Hepatocyte (in vitro differentiated cells): ENCODE measurements at regions not wholly inside any gene's neighbourhood (a gene's known extent, or its start where the extent isn't known, plus 50 kb on each side); places are given as distances from the start of the nearest gene placed in this dataset.

Experiments used
- DNase-seq: peaks from one replicate; pipeline ENCODE4 v3.0.0-alpha.2; 2016; ENCODE audit warnings: low spot score
- H2AFZ ChIP-seq: fragments of 200-600 bp; sonication (generic); 2 replicates; pipeline ENCODE4 v1.6.0; 2016; ENCODE audit warnings: antibody characterized with exemption, mild to moderate bottlenecking
- H3K27ac ChIP-seq: fragments of 200-600 bp; sonication (generic); 2 replicates; pipeline ENCODE4 v1.5.1; 2016; ENCODE audit warnings: mild to moderate bottlenecking
- H3K27me3 ChIP-seq: fragments of 200-600 bp; sonication (generic); 2 replicates; pipeline ENCODE4 v1.6.1; 2016
- H3K36me3 ChIP-seq: fragments of 200-600 bp; sonication (generic); replicated peaks from 2 replicates; pipeline ENCODE4 v1.5.1; 2016; ENCODE audit warnings: low read depth; ENCODE audit not compliant: insufficient read depth
- H3K4me1 ChIP-seq: fragments of 200-600 bp; sonication (generic); 2 replicates; pipeline ENCODE4 v1.5.1; 2016; ENCODE audit warnings: mild to moderate bottlenecking, moderate library complexity; ENCODE audit not compliant: insufficient read depth
- H3K4me2 ChIP-seq: fragments of 200-600 bp; sonication (generic); 2 replicates; pipeline ENCODE4 v1.6.0; 2016
- H3K4me3 ChIP-seq: fragments of 200-600 bp; sonication (generic); 2 replicates; pipeline ENCODE4 v1.5.1; 2016; ENCODE audit warnings: mild to moderate bottlenecking
- H3K79me2 ChIP-seq: fragments of 200-600 bp; sonication (generic); 2 replicates; pipeline ENCODE4 v1.6.0; 2017; ENCODE audit warnings: mild to moderate bottlenecking
- H3K9me2 ChIP-seq: fragments of 200-600 bp; sonication (generic); replicated peaks from 2 replicates; pipeline ENCODE4 v1.6.0; 2017; ENCODE audit warnings: mild to moderate bottlenecking; ENCODE audit not compliant: insufficient read depth
- H3K9me3 ChIP-seq: fragments of 200-600 bp; sonication (generic); 2 replicates; pipeline ENCODE4 v1.5.1; 2016; ENCODE audit warnings: low read depth, mild to moderate bottlenecking
- H4K20me1 ChIP-seq: fragments of 200-600 bp; sonication (generic); 2 replicates; pipeline ENCODE4 v1.6.0; 2016; ENCODE audit warnings: mild to moderate bottlenecking; ENCODE audit not compliant: insufficient read depth, poor library complexity, severe bottlenecking
- CTCF ChIP-seq: fragments of 200-600 bp; sonication (generic); IDR thresholded peaks from 2 replicates; pipeline ENCODE4 v1.5.1; 2016; ENCODE audit warnings: antibody characterized with exemption, mild to moderate bottlenecking; ENCODE audit not compliant: poor library complexity
- EZH2 ChIP-seq: fragments of 200-600 bp; sonication (generic); IDR thresholded peaks from 2 replicates; pipeline ENCODE4 v1.6.1; 2016; ENCODE audit warnings: antibody characterized with exemption, mild to moderate bottlenecking, borderline replicate concordance
- EZH2phosphoT487 ChIP-seq: fragments of 200-600 bp; sonication (generic); IDR thresholded peaks from one replicate; pipeline ENCODE4 v1.6.1; 2018; ENCODE audit warnings: antibody characterized with exemption, mild to moderate bottlenecking, low read depth, moderate library complexity; ENCODE audit not compliant: unreplicated experiment, severe bottlenecking
- WGBS: methylation state at CpG from one replicate; pipeline ENCODE4 v1.1.6; 2016; ENCODE audit warnings: low lambda C conversion rate; ENCODE audit errors: missing lambda C conversion rate; 5-methylcytosine and 5-hydroxymethylcytosine counted together

GRCh38 chr2:18841248-18842150 lies 252.1 kb upstream of the NT5C1B start:
- Histone ChIP-seq H2AFZ (no peak overlapping the region), H3K79me2 (no peaks in the 10 kb centered on the region), H3K4me3 (no peak overlapping the region), H4K20me1 (no peaks in the 10 kb centered on the region), H3K9me2 (no peaks in the 10 kb centered on the region), H3K36me3 (no peaks in the 10 kb centered on the region), H3K27me3 (no peaks in the 10 kb centered on the region), H3K9me3 (no peaks in the 10 kb centered on the region), H3K4me2 (no peak overlapping the region), H3K27ac (no peak overlapping the region), H3K4me1 (peaks cover 8% of the 10 kb centered on the region)
- 76% methylated on average over 4 of the region's 4 CpGs for WGBS
- no peak for TF ChIP-seq EZH2
- TF ChIP-seq CTCF, result no peak
- no peak for TF ChIP-seq EZH2phosphoT487
- DNase-seq, result no peak

DNA sequence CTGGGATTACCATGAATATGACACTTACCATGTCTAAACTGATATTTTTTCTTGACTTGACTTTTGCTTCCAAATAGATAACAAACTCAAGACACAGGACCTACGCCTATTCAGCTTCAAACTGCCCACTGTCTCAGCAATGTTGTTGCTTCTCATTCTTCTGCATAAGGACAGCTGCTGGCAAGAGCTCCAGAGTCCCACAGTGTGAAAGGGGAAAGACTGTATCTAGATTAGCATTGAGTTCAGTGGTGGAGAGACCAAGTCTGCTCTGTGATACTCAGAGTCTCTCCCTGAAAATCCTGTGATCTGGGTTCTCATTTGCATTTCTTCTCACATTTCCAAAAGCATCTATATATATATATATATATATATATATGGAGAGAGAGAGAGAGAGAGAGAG lies 247.9 kb upstream of the NT5C1B start:
- H3K27ac ChIP-seq, result no peak overlapping the region
- H4K20me1 ChIP-seq, result no peaks in the 10 kb centered on the region
- no peaks in the 10 kb centered on the region for H3K9me3 ChIP-seq
- no peak overlapping the region for H2AFZ ChIP-seq
- no peaks in the 10 kb centered on the region for H3K36me3 ChIP-seq
- TF ChIP-seq EZH2phosphoT487 (no peak), CTCF (no peak), EZH2 (no peak)
- H3K27me3 ChIP-seq, result no peaks in the 10 kb centered on the region
- no peak for DNase-seq
- H3K4me1 ChIP-seq, result peaks cover 19% of the 10 kb centered on the region
- no peak overlapping the region for H3K4me3 ChIP-seq
- no peaks in the 10 kb centered on the region for H3K9me2 ChIP-seq
- H3K4me2 ChIP-seq, result no peak overlapping the region
- H3K79me2 ChIP-seq, result no peaks in the 10 kb centered on the region
- 95% methylated on average over 1 of the region's 1 CpG for WGBS

DNA sequence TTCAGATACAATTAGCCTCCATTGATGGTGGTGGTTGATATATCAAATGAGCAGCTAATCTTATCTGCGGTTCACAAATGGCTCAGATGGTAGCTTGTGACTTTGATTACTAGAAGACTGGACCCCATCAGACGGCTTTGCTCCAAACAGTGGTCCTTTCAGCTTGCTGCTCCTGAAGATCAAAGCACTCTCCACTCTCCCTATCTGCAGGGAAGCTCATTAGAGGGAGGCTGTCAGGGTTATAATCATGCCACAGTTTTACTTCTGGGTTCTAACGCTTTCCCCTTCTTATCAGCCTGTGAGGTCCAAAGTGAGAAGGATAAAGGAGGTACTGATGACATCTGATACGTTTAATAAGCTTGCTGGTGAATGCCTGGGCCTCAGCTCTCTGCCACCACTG lies 247.1 kb upstream of the NT5C1B start:
- Histone ChIP-seq H3K27me3 (no peaks in the 10 kb centered on the region), H3K4me2 (no peak overlapping the region), H3K9me2 (no peaks in the 10 kb centered on the region), H3K4me1 (peaks cover 27% of the 10 kb centered on the region), H3K9me3 (no peaks in the 10 kb centered on the region), H3K4me3 (no peak overlapping the region), H3K27ac (no peak overlapping the region), H3K79me2 (no peaks in the 10 kb centered on the region), H4K20me1 (no peaks in the 10 kb centered on the region), H2AFZ (no peak overlapping the region), H3K36me3 (no peaks in the 10 kb centered on the region)
- no peak for DNase-seq
- TF ChIP-seq EZH2 (no peak), CTCF (no peak), EZH2phosphoT487 (no peak)
- WGBS, result 36% methylated on average over 4 of the region's 4 CpGs
